GM19397 (cell line): ENCODE measurements at regions not wholly inside any gene's neighbourhood (a gene's known extent, or its start where the extent isn't known, plus 50 kb on each side); places are given as distances from the start of the nearest gene placed in this dataset.
"Not testable (repeated sequence)": the region's sequence is repeated elsewhere in the genome, so short reads cannot be mapped to it uniquely, and the experiment has no call there.

Experiments used
- ATAC-seq: cut with Tn5 transposase; IDR thresholded peaks from one replicate; pipeline ENCODE4 v1.9.1; 2021; ENCODE audit warnings: mild to moderate bottlenecking, moderate library complexity; ENCODE audit not compliant: unreplicated experiment

DNA sequence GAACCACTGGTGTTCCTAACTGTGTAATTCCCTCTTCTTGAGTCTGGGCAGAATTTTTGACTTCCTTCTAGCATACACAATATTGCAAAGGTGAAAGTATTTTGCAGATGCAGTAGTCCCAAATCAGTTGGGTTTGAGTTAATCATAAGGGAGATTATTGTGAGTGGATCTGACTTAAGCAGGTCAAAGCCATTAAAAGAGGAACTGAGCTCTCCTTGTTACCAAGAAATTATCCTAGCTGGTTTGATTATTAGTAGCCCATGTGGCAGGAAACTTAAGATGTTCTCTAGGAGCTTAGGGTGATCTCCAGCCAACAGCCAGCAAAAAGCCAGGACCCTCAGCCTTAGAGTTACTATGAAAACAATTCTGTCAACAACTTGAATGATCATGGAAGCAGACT, 221.8 kb downstream of the RPIA start:
- ATAC-seq = no peak

GRCh38 chr2:88919087-88919738, 227.7 kb downstream of the RPIA start:
- ATAC-seq = no peak

GRCh38 chr2:88920399-88920798, 228.9 kb downstream of the RPIA start:
- not testable (repeated sequence) for ATAC-seq

DNA sequence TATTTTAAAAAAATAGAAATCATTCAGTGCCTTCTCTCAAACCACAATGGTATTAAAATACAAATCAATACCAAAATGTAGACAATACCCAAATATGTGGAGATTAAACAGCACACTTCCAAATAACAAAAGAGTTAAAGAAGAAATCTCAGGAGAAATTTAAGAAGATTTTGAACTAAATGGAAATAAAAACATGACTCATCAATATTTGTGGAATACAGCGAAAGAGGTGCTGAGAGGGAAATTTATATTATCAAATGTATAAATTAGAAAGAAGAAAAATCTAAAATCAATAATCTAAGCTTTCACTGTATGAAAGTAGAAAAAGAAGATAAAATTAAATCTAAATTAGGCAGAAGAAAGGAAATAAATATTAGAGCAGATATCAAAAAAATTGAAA, 233.1 kb downstream of the RPIA start:
- ATAC-seq = no peak

DNA sequence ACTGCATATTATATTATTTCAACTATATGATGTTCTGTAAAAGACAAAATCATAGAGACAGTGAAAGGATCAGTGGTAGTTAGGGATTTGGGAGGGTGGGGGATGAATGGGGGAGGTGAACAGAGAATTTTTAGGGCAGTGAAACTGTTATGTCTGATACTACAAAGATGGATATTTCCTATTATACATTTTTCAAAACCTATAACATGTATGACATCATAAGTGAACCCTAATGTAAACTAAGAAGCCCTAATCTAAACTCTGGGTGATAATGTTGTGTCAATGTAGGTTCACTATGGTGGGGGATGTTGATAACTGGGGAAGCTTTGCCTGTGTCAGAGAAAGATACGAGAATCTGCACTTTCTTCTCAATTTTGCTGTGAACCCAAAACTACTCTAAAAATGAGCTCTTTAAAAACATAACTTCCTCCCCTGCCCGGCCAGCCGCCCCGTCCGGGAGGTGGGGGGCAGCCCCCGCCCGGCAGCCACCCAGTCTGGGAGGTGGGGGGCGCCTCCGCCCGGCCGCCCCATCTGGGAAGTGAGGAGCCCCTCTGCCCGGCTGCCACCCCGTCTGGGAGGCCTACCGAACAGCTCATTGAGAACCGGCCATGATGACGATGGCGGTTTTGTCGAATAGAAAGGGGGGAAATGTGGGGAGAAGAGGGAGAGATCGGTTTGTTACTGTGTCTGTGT, 234.4 kb downstream of the RPIA start:
- ATAC-seq = no peak

DNA sequence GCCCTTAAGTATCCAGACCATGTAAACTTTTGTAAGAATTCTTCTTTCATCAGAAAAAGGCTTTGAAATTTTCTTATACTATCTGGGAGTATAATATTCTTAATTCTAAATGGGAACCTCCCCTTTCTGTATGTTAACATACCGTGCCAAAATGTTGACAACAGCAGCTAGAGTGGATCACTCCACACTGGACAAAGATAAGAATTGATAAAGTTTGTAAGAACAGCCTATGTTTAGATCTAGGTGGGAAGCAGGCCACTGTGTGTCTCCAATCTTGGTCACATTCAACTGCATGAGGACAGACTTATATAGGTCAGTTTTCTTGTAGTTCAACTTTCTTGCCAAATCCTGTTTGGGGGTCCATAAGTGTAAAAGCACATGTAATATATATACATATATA, 235.7 kb downstream of the RPIA start:
- no peak for ATAC-seq

DNA sequence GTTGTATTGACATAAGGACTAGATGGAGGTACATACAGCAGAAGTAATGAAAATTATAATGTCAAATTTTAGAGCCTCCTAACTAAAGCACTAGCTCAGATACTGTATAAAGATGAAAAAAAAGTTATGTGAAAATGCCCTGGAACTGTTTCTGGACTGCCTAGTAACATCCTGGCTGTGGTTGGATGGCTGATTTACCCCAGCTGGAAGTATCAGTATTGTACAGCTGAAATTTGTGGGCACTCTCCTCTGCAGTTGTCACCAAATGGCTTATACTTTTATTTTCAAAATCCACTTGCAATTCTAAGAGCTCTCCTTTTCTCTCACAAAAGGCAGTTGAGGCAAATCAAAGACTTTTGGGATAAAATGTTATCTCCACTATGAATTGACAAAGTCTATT, 239.2 kb downstream of the RPIA start:
- ATAC-seq = no peak

GRCh38 chr2:88932686-88933085, 241.2 kb downstream of the RPIA start:
- ATAC-seq = no peak

DNA sequence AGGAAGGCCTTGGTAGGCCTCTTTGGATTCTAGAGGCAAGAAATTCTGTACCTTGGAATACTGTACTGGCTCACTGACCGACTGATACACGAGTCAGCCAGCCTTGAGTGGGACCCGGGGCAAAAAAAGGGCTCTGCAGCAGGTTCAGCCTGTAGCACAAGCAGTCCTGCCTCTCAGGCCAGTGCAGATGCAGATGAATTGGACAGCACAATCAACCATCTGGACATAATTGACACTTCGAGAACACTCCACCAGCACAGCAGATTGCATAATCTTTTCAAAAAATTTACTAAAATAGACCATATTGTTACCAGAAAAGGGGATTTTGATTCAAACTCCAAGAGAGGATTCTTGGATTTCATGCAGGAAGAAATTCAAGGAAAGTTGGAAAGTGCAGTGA, 241.6 kb downstream of the RPIA start:
- no peak for ATAC-seq

DNA sequence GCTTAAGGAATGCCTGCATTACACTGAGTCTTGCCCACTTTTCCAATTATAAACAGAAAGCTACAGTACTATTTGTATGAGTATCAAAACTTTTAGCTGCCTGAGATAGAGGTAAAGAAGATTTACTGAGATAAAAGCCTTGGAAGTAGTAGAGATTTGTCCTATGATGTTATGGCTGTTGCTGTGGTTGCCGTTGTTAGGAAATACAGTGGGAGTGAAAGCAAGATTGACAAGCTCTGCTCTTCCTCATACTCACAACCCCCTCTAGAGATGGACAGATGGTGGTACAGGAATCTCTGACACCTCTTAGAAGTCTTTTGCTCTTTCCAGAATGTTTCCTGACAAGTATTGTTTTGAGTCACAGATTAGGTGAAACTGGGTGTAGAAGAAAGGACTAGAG, 242.5 kb downstream of the RPIA start:
- ATAC-seq = no peak

DNA sequence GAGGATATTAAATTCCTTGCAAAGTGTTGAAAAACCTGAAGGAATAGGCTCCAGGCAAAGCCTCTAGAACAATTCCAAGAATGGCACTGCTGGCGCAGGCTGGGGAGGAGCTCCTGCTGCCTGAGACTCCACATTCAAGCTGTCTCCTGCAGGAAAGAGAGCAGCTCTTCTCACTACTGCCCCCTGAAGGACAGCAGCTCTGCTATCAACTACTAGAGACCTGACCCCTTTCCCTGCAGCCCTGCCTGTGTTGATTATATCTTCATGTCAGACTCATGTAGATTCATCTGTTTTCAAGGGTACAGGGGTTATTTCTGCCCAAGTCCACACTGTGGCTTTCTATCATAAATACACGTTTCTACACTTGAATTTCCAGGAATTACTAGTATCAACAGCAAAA, 249.7 kb downstream of the RPIA start:
- ATAC-seq = not testable (repeated sequence)

GRCh38 chr2:88942798-88943197, 251.3 kb downstream of the RPIA start:
- no peak for ATAC-seq

DNA sequence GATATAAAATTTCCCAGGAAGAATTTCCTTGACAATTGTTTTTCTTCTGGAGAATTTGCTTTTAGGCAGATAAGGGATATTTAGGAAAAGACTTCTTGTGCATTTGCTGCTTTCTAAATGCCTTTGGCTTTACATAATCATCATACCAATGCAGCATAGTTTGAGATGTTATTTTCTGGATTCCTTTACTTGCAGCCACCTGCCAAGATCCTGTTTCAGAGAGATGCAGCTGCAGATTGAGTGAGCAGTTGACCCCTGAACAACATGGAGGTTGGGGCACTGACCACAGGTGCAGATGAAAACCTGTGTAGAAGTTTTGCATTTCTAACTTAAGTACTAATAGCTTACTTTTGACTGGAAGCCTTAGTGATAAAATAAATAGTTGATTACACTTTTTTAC, 257.9 kb downstream of the RPIA start:
- ATAC-seq = no peak

DNA sequence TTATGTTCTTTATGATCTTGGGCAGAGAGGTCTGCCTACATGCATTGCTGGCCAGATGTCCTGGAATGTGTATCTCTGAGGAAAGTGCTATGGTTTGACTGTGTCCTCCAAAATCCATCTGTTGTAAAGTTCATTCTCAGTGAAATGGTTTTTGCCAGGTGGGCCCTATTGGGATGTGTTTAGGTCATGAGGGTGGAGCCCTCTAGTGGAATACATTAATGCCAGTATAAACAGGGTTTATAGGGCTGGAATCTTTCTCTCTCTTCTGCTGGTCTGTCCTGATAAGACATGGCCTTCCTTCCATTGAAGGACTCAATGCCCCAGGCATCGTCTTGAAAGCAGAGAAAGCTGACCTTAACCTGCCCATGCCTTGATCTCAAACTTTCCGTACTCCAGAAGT, 258.5 kb downstream of the RPIA start:
- ATAC-seq = no peak

- ATAC-seq = no peak
Observed at GRCh38 chr2:88955607-88956006, 264.1 kb downstream of the RPIA start.

DNA sequence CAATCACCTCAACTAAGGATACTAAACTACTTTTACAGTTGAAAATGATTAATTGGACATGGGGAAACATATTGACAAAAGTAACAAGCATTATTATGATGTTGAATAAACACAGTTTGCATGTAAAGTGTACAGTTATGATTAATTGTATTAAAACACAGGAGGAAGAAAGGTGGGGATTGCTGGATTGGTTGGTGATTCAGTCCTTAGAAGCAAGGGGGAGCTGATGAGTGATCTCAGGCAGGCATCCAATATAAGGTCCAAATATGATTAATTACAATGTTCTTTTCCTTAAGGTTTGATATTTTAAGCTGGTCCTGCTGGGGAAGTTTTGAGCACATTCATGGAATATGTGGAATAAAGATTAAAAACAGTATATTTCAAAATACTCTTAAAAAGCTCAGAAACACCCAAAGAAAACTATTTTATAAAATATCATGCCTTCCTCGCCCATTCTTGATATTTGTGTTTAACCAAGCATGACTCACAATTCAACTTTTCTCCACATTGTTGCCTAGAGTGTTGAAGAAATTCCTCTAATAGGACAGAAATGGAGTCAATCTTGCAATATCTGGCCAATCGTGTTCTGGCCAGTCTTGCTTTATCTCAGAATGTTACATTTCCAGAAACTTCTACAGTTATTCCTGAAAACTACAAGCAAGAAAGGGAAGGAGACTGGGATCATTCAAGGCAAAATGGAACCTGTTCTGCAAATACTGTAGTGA, 268.2 kb downstream of the RPIA start:
- ATAC-seq = no peak

GRCh38 chr2:88961323-88961722, 269.9 kb downstream of the RPIA start:
- ATAC-seq = not testable (repeated sequence)

- no peak for ATAC-seq
Observed at GRCh38 chr2:88967844-88968243, 276.4 kb downstream of the RPIA start.

DNA sequence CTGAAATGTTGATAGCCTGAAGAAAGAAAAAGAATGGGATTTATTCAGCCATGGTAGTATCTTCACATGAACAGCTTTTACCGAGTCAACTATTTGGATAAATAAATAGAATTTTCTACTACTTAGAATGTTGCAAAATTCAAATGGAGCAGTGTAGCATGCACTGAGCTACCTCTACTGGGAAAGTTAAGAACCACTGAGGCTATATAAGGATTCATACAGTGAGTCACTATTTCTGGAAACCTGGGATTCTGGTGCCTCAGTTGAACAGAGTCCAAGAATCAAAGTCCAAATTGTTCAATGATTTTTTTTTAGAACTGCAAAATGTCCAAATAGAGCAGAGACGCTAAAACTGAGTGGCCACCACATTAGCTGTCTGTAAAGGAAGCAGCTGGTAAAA, 286.5 kb downstream of the RPIA start:
- not testable (repeated sequence) for ATAC-seq

DNA sequence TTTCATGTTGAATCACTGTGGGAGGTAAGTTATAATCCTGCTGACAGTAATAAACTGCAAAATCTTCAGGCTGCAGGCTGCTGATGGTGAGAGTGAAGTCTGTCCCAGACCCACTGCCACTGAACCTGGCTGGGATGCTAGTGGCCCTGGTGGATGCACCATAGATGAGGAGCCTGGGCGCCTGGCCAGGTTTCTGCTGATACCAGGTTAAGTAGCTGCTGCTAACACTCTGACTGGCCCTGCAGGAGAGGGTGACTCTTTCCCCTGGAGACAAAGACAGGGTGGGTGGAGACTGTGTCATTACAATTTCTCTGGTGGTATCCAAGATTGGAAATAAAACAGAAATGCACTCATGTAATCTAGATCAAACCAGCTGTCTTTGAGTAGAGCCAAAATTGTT, 287.0 kb downstream of the RPIA start:
- not testable (repeated sequence) for ATAC-seq

- ATAC-seq = not testable (repeated sequence)
Observed at GRCh38 chr2:88984079-88984478, 292.6 kb downstream of the RPIA start.

DNA sequence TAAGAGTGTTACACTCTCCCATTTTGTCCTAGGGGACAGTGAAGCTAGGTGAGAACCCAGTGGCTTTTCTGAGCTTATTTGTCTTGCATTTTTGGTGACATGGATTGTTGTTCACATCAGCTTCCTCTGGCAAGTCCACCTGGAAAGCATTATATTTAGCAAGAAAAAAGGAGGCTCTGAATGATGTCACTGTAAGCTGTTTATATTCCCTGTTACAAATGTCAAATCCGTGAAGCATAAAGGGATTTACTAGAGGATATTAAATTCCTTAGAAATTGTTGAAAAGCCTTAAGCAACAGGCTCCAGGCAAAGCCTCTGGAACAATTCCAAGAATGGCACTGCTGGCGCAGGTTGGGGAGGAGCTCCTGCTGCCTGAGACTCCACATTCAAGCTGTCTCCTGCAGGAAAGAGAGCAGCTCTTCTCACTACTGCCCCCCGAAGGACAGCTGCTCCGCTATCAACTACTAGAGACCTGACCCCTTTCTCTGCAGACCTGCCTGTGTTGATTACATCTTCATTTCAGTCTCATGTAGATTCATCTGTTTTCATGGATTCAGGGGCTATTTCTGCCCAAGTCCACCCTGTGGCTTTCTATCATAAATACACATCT, 295.4 kb downstream of the RPIA start:
- not testable (repeated sequence) for ATAC-seq
